Mucosa of descending colon (tissue), 3 donors: ENCODE measurements at regions not wholly inside any gene's neighbourhood (a gene's known extent, or its start where the extent isn't known, plus 50 kb on each side); places are given as distances from the start of the nearest gene placed in this dataset.

Experiments
- ATAC-seq: fragments of 200-7000 bp; cut with Tn5 transposase; one replicate; pipeline ENCODE4 v1.9.1; 2020; ENCODE audit warnings: mild to moderate bottlenecking, moderate library complexity
- DNase-seq, 3 donors: peaks; one replicate each; pipeline ENCODE4 v3.0.0-alpha.2; 2020
- H3K36me3 ChIP-seq: fragments of 200-600 bp; one replicate; pipeline ENCODE4 v1.8.0; 2021; ENCODE audit warnings: low read depth, mild to moderate bottlenecking
- H3K4me1 ChIP-seq: fragments of 200-600 bp; one replicate; pipeline ENCODE4 v1.8.0; 2021; ENCODE audit warnings: low read depth, mild to moderate bottlenecking
- H3K4me3 ChIP-seq: fragments of 200-600 bp; one replicate; pipeline ENCODE4 v1.8.0; 2021; ENCODE audit warnings: mild to moderate bottlenecking
- H3K9me3 ChIP-seq: fragments of 200-600 bp; one replicate; pipeline ENCODE4 v1.8.0; 2021; ENCODE audit warnings: mild to moderate bottlenecking
- intact Hi-C, 2 donors: fragments of 100-400 bp; cut with DNase I in 1 of 2; cut with micrococcal nuclease in 1 of 2; formaldehyde crosslinking; loops; one replicate each; pipeline versions ENCODE4 v1.11.0 to v1.11.1; 2022; cut with DNase I, micrococcal nuclease
- TF ChIP-seq, protein P1 (sequence below): fragments of 200-600 bp; IDR thresholded peaks from one replicate; pipeline ENCODE4 v1.8.0; 2022; ENCODE audit warnings: antibody characterized with exemption, mild to moderate bottlenecking
- donor health status: DM: no; HTN: no; CAD: no; lungs with moderate emphysema.
- donor health status: DM: no; HTN: no; CAD: no.
- donor health status: DM: no; HTN: yes; CAD: no.

DNA sequence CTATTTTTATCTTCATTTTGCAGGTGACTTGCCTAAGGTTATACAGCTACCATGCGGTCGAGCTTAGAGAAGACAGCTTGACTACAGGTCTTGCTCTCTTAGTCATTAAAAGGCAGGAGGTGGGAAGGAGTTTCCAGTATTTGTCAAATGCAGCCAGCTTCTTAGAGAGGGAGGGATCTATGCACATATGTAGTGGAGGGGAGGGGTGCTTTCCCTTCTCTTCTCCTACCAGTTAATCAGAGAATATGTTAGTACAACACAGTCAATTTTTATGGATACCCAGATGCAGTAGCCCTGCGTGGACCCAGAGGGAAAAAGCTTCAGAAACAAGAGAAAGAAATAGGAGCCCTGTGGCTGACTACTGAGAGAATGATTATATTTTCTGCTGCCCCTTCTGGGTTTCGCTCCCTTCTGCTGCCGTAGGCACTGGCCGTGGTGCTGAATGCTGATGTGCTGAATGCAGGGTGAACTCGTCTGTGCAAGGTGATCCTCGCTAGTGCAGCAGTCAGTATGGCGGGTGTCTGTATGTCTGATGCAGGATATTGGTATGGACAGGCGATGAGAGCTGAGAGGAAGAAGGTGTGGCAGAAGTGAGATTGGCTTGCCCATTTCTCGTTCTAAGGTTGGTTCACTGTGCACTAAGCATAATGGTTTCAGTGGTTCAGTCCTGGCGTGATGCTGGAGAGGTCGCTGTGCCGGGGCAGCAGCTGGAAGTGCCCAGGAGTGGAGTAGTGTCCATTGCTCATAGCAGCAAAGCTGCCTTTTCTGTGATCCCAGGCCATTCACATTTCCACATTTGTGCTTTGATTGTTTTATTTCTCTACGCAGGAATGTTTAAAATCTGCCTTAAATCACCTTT lies 189.2 kb upstream of the PODXL start:
- TF ChIP-seq, protein P1, sequence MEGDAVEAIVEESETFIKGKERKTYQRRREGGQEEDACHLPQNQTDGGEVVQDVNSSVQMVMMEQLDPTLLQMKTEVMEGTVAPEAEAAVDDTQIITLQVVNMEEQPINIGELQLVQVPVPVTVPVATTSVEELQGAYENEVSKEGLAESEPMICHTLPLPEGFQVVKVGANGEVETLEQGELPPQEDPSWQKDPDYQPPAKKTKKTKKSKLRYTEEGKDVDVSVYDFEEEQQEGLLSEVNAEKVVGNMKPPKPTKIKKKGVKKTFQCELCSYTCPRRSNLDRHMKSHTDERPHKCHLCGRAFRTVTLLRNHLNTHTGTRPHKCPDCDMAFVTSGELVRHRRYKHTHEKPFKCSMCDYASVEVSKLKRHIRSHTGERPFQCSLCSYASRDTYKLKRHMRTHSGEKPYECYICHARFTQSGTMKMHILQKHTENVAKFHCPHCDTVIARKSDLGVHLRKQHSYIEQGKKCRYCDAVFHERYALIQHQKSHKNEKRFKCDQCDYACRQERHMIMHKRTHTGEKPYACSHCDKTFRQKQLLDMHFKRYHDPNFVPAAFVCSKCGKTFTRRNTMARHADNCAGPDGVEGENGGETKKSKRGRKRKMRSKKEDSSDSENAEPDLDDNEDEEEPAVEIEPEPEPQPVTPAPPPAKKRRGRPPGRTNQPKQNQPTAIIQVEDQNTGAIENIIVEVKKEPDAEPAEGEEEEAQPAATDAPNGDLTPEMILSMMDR = no peak
- DNase-seq = peak in 1 of 3 donors; percentile 25

DNA sequence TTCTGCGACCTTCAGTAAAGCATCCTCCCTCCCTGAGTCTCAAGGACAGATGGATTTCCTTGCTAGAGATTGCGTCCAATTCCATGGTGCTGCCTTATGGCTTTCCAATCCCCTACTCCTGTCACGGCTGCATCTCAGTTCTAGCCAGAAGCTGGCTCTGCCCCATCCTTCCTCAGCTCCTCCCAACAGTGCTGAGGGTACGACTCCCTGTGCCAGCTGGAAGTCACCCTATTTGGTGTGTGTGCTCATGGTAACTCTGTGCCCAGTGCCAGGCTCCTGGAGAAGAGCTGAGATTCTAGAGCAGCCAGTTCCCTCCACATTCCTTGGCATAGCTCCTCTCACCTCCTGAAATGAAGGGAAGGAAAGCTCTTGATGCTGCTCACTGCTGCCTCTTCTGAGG lies 185.0 kb upstream of the PODXL start:
- Histone ChIP-seq H3K4me1 (no peaks in the 10 kb centered on the region), H3K9me3 (no peaks in the 10 kb centered on the region), H3K36me3 (no peaks in the 10 kb centered on the region), H3K4me3 (no peak overlapping the region)
- DNase-seq (no peak), ATAC-seq (no peak)
- TF ChIP-seq, protein P1 = no peak
- intact Hi-C loops = no loop called here

More for the DNA sequence above, 189.2 kb upstream of the PODXL start:
- ATAC-seq = no peak
- intact Hi-C loops = no loop called here
- Histone ChIP-seq H3K9me3 (no peaks in the 10 kb centered on the region), H3K36me3 (no peaks in the 10 kb centered on the region), H3K4me3 (no peak overlapping the region), H3K4me1 (no peaks in the 10 kb centered on the region)

DNA sequence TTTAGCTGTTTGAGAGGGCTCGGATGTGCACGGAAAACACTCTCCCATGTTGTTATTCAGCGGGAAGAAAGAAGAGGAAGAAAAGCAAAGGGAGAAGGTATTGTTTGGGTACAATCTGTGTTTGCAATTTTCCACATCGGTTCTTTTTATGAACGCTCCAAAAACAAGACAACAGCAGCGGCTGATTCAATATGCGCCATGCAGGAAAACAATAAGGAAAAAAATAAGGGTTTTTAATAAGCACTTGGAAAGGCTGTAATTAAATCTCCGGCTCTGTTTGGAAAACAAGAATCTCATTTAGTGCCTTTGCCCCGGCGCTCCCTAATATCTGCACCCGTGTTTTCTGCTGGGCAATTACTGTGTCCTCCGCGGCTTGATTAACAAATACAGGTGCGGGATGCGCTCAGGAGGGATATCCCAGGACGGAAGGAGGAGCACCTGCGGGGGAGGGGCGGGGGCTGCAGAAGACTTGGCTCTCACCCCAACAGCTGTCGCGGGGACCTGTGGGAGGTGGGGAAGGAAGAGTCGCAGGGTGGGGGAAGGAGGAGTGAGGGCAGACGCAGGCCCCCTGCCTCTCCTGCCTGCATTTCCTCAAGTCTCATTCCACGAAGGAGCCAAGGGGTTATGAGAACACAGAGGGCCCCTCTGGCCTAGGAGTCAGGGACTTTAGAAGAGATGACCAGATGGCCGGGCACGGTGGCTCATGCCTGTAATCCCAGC lies 181.5 kb upstream of the PODXL start:
- Histone ChIP-seq H3K4me1 (no peaks in the 10 kb centered on the region), H3K36me3 (no peaks in the 10 kb centered on the region), H3K9me3 (no peaks in the 10 kb centered on the region), H3K4me3 (no peak overlapping the region)
- ATAC-seq (no peak), DNase-seq (no peak)
- intact Hi-C loops = no loop called here
- TF ChIP-seq, protein P1 = no peak

GRCh38 chr7:131735101-131735500 lies 178.7 kb upstream of the PODXL start:
- H3K36me3 ChIP-seq = no peaks in the 10 kb centered on the region
- intact Hi-C loops = no loop called here
- DNase-seq (no peak), ATAC-seq (no peak)
- H3K4me1 ChIP-seq = no peaks in the 10 kb centered on the region
- H3K9me3 ChIP-seq = no peaks in the 10 kb centered on the region
- no peak overlapping the region for H3K4me3 ChIP-seq
- TF ChIP-seq, protein P1 = no peak

DNA sequence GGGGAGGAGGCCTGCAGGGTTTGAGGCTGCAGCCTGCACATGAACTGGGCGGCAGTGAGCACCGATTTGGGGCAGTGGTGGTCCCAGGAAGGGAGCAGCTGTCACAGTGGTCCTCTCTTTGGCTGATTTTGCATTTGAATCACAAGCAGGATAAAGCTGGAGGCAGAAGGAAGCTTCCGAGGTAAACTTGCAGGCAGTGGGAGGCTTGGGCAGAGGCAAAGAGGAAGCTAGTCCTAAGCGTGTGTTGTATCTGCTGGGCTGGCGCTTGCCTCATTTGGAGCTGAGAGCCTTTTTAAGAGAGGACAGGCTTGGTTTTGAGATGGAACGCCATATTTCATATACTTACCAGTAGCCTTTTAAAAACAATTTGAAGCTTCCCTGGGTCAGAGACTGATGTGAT lies 177.2 kb upstream of the PODXL start:
- ATAC-seq (no peak), DNase-seq (no peak)
- Histone ChIP-seq H3K4me3 (no peak overlapping the region), H3K36me3 (no peaks in the 10 kb centered on the region), H3K9me3 (no peaks in the 10 kb centered on the region), H3K4me1 (no peaks in the 10 kb centered on the region)
- intact Hi-C loops = no loop called here
- TF ChIP-seq, protein P1 = no peak
